Activated naive CD4-positive, alpha-beta T cell (primary cell): ENCODE measurements at regions not wholly inside any gene's neighbourhood (a gene's known extent, or its start where the extent isn't known, plus 50 kb on each side); places are given as distances from the start of the nearest gene placed in this dataset.

Experiments
- DNase-seq, 4 experiments: peaks; one replicate each; lab custom pipeline; 2025; lab: John Stamatoyannopoulos, UW

- no peak for DNase-seq
These were observed 1478.8 kb downstream of the BRD1 start for GRCh38 chr22:48348855-48349254.

- no peak for DNase-seq
These were observed 1480.4 kb downstream of the BRD1 start for GRCh38 chr22:48347311-48347710.

DNA sequence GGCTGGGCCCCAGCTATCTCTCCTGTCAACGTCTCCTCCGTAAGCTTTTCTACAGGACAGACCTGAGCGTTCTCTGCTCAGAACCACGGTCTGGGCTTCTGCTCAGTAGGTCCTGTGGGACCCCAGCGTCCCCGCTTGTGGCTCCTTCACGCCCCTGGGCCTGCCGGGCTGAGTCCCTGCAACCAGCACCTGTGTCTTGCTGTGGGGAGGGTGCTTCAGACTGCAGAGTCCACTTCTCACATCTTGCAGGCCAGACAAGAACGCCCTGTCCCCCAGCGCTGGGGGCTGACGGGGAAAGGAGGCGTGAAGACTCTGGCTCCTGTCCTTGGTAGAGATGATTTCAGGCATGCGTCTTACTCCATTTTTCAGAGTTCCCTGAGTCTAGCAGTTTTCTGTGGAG is 1480.8 kb downstream of the BRD1 start:
- DNase-seq = no peak

GRCh38 chr22:48346311-48346710 is 1481.4 kb downstream of the BRD1 start:
- no peak for DNase-seq

- no peak for DNase-seq
These were observed 1482.0 kb downstream of the BRD1 start for GRCh38 chr22:48345631-48346030.

- DNase-seq = no peak
These were observed 1484.2 kb downstream of the BRD1 start for GRCh38 chr22:48343461-48343860.

DNA sequence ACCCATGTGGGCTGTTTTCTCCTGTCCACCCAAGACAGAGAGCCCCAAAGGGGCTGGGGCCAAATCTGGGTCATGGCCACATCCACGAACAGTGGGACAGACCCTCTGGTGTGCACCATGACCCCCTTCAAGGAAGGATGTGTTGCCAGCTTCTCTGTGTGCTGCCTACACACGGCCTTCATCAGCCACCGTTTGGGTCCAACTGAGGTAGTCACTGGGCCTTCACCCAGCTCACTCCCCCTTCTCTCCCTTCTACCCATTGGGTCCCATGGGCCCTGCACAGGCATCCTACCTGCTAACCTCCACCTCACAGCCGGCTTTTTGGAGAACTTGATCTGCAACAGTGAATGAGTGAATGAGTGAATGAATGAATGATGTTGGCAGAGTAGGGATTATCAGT is 1484.9 kb downstream of the BRD1 start:
- DNase-seq = no peak

DNA sequence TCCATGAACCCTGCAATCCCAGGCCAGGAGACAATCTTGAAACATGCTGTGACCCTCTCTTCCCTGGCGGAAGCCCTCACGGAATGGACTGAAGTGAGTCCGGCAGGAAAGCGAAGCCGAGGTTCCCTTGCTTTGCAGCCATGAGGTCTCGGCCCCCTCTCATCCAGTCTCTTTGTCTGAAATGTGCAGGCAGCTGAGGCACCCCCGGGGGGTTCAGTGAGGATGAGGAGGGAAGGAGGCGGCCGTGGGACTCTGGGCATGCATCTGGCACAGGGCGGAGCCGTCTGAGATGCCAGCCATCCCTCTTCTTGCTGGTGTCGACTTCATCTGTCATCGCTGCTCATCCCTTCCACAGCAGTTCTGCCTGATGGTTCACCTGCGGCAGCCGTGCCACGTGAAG is 1485.7 kb downstream of the BRD1 start:
- no peak for DNase-seq

GRCh38 chr22:48340727-48341709 is 1486.7 kb downstream of the BRD1 start:
- DNase-seq = no peak

DNA sequence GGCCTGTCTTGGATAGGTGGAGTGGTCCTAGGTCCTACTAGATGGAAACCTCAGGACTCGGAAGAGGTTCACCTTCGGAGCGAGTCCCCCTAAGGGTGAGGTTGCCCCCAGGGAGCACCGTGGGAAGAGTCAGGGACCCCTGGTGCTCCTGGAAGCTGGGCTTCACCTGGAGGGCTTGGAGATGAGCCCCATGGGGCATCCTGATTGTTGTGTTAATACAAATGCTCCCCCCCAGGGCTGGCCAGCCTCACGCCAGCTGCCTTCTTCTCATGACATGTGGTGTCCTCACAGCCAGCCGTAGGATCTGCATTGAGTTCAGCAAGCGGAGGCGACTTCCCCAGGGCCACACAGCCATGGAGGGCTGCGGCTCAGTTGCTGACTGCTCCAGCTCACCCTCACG is 1487.5 kb downstream of the BRD1 start:
- DNase-seq = no peak

GRCh38 chr22:48338793-48339705 is 1488.6 kb downstream of the BRD1 start:
- DNase-seq = no peak

DNA sequence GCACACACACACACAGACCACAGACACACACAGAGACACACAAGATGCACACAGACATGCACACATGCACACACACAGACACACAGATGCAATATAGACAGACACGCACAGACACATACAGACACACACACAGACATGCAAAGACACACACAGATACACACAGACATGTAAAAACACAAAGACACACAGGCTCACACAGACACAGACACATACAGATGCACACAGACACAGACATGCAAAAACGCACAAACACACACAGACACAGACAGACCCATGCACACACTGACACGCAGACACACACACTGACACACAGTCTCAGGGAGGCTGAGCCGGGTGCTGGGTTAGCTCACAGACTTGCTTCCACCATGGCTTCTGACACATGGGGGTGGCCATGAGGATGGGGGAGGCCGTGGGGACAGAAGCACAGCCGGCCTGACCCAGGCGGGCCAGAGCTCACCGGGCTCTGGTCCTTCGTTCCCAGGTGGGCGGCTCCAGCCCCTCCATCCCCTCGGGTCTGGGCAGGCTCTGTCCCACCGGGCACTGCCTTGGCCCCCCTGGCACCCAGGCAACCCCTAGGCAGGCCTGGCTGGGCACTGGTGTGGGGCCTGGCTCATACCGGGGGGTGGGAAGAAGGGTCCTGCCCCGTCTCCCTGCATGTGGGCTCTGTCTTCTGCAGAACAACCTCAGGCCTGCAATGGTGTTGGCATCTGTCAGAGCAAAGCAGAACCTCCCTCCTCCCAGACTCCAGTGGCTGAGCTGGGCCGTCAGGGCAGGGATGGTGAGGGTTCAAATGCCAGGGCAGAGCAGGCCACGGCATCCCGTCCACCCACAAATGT is 1489.5 kb downstream of the BRD1 start:
- no peak for DNase-seq

DNA sequence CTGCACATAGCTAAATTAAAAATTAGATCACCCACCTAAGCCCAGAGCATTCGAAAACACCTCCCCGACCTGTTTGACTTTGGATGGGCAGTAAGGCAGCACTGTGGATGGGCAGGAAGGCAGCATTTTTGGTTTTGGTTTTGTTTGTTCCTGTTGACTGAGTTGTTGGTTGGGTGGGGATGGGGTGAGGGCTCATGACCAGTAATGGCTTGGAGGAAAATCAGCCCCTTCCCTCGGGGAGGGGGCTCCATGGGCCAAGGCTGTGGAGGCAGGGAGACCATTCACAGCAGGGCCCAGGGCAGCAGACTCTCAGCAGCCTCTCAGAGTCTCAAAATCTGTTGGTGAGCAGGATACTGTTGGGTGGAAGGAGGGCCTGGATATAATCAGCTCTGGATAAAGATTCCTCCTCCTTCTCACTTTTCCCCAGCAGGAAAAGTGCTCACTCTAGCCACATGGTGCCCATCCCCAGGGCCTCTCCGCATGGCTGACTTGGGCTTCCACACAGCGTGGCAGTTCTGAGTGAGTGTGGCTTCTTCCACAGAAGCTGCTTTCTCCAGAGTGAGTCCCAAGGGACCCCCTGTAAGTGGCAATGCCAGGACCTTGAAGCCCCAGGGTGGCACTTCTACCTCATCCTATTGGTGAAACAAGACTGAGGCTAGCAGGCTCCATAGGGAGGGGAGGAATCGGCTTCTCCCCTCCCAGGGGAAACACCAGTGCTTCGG is 1491.2 kb downstream of the BRD1 start:
- no peak for DNase-seq

GRCh38 chr22:48335442-48336139 is 1492.1 kb downstream of the BRD1 start:
- no peak for DNase-seq

DNA sequence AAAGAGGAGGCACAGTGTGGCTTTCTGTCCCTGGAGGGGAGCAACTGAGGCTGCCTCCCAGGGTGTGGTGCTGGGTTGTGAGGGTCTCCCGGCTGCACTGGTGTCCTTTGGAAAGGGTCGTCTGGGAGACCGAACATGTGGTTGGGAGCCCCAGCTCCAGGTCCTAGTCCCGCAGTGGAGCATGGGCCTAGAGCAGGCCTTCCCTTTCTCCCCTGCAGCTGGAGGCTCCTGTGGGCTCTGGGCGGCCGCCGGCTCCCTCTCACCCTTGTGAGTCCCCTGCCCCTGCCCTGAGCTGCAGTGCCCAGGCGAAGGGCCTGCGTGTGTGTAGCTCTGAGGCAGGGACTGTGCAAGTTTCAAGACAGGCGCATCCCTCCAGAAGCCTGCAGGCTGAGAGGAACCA is 1492.7 kb downstream of the BRD1 start:
- no peak for DNase-seq

- DNase-seq = no peak
These were observed 1493.6 kb downstream of the BRD1 start for GRCh38 chr22:48333816-48334735.

DNA sequence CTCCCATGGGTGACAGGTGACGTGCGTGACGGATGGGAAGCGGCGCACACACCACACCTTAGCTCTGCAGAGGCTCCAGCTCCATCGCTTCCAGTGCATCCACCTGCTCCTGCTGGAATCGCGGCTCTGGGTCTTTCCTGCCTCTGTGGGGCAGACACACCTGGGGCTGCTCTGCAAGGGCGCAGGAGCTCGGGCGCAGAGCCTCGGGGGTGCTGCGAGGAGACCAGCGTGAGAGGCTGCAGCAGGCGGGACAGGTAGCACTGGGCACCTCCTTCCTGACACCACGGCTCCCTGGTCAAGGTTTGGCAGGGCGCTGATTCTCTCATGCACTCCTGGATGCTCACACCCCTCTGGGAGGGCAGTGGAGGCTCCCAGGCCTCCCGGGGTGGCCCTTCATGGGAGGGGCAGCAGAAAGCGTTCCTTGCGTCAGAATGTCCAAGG is 1494.3 kb downstream of the BRD1 start:
- DNase-seq = no peak

DNA sequence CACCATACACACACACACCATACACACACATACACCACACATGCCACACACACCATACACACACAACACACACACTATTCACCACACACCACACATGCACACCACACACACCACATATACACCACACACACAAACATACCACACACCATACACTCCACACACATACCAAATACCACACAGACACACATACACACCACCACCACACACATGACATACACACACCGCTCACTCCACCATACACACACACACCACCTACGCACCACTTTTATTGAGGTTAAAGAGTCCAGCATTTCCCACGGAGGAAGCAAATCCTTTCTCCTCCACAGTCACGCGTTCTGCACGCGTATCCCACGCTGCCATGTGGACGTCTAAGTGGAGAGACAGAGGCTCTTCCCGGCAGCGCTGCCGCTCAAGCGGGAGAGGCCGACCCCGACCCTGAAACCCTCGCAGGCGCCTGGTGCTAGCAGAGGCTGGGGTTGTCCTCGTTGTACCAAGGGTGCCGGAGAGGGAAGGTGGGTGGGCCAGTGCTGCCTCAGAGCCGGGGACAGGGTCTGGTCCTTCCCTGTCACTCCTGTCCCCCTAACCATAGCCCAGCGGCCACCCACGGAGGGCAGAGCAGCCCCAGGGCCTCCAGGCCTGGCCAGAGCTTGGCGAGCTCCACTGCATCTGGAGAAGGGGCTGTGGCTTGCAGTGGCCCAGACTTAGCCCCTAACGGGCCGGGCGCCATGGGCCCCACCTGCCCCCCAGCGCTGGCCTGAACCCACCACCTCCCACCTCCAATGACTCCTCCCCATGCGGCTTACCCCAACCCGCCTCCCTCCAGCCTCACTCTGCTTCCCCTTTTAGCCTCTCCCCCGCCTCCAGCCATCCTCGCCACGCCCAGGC is 1495.0 kb downstream of the BRD1 start:
- DNase-seq = no peak
